Ovary (tissue), 7 donors: ENCODE measurements at regions not wholly inside any gene's neighbourhood (a gene's known extent, or its start where the extent isn't known, plus 50 kb on each side); places are given as distances from the start of the nearest gene placed in this dataset.

Experiments used
- DNase-seq, 5 donors: peaks; one replicate each; pipeline ENCODE4 v3.0.0-alpha.2; 2019 to 2020
- H3K27ac ChIP-seq, 2 donors: fragments of 200-600 bp; one replicate each; pipeline versions ENCODE4 v1.5.1 to v1.8.0; 2019 to 2022
- H3K27me3 ChIP-seq: fragments of 200-600 bp; one replicate; pipeline ENCODE4 v1.8.0; 2022
- H3K36me3 ChIP-seq: fragments of 200-600 bp; sonication (generic); one replicate; pipeline ENCODE4 v1.5.1; 2019
- H3K4me1 ChIP-seq: one replicate; pipeline ENCODE4 v1.8.1; 2013; ENCODE audit warnings: mild to moderate bottlenecking, moderate library complexity; ENCODE audit not compliant: insufficient read depth
- H3K4me3 ChIP-seq: fragments of 200-600 bp; sonication (generic); one replicate; pipeline ENCODE4 v1.5.1; 2017
- H3K9me3 ChIP-seq, 2 donors: fragments of 200-600 bp in 1 of 2; sonication (generic) in 1 of 2; one replicate each; pipeline versions ENCODE4 v1.5.1 to v1.8.1; 2013 to 2019; ENCODE audit warnings: mild to moderate bottlenecking in 1 of 2, moderate library complexity in 1 of 2
- CTCF ChIP-seq, 3 donors: fragments of 450-650 bp in 2 of 3; fragments of 200-600 bp in 1 of 3; IDR thresholded peaks; one replicate each; pipeline versions ENCODE4 v1.5.1 to v1.8.0; 2016 to 2022; ENCODE audit warnings: antibody characterized with exemption in 3 of 3, mild to moderate bottlenecking in 1 of 3
- EP300 ChIP-seq: sonication (generic); formaldehyde crosslinking; IDR thresholded peaks from one replicate; pipeline ENCODE4 v1.6.1; 2017; ENCODE audit warnings: antibody characterized with exemption
- POLR2A ChIP-seq: fragments of 450-650 bp; IDR thresholded peaks from one replicate; pipeline ENCODE4 v1.6.1; 2017; ENCODE audit warnings: antibody characterized with exemption, mild to moderate bottlenecking, moderate library complexity
- WGBS, 3 donors: extraction: QIAGEN DNeasy Blood & Tissue Kit in 1 of 3; methylation state at CpG; one replicate each; pipeline versions ENCODE4 v1.1.5 to v1.1.7; 2013 to 2017; 5-methylcytosine and 5-hydroxymethylcytosine counted together
- intact Hi-C, 4 donors: fragments of 100-400 bp; cut with DNase I; formaldehyde crosslinking; loops; one replicate each; pipeline versions ENCODE4 v1.11.0 to v1.15.1; 2022 to 2023
- donor health status: DM: no; HTN: no; CAD: no; lungs with moderate emphysema.
- donor health status: DM: no; HTN: no; CAD: no.
- donor health status: Bipolar disorder and iron deficiency.
- donor health status: DM: no; HTN: no; CAD: no.
- donor health status: DM: yes; HTN: yes; CAD: no.

DNA sequence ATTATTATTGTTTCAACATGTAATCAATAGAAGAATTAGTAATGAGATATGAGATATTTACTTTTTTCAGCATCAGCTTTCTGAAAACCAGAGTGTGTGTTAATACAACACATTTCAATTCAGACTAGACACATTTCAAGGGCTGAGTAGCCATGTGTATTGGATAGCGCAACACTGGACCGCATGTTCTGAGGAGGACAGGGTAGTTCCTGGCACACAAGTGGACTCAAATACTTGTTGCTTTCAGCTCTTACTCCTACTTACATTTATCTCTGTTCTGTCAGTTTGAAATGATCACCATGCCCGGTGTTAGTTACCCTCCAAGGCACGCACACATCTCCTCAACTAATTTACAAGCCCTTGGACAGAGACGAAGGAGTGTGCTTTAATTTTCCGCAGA, 126.6 kb downstream of the SLC24A2 start:
- Histone ChIP-seq H3K27ac (no peak overlapping the region), H3K9me3 (no peaks in the 10 kb centered on the region), H3K36me3 (no peaks in the 10 kb centered on the region), H3K4me3 (no peak overlapping the region), H3K27me3 (no peaks in the 10 kb centered on the region), H3K4me1 (no peaks in the 10 kb centered on the region)
- 30 to 37% (median 32%) methylated on average over 6 of the region's 6 CpGs for WGBS, 3 donors
- intact Hi-C loops: no loop called here
- no peak for DNase-seq
- TF ChIP-seq CTCF (IDR thresholded peaks at IDR 0.05): no peak

DNA sequence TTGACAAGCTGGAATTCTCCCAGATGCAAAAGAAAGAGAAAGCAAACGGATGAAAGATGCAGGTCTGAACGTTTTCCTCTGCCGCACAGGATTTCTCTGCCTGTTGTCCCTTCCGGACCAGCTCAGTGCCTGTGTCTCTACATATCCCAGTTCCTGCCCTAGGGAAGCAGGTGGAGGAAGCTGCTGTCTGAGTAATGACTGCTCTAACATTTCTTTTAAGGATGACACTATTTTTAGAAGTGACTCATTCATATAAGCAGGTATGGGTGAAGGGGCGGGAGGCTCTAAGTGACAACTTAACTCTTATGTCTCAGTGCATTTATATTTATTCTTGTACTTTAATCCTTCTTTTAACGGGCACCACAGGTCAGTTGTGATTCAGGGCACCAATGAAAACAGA, 128.8 kb downstream of the SLC24A2 start:
- Histone ChIP-seq H3K36me3 (no peaks in the 10 kb centered on the region), H3K27me3 (no peaks in the 10 kb centered on the region), H3K4me1 (no peaks in the 10 kb centered on the region), H3K4me3 (no peak overlapping the region), H3K9me3 (no peaks in the 10 kb centered on the region), H3K27ac (no peak overlapping the region)
- 50 to 75% (median 57%) methylated on average over 6 of the region's 6 CpGs for WGBS, 3 donors
- DNase-seq: no peak
- no peak for TF ChIP-seq POLR2A
- TF ChIP-seq EP300: no peak
- TF ChIP-seq CTCF (IDR thresholded peaks at IDR 0.05): no peak
- intact Hi-C loops: no loop called here

DNA sequence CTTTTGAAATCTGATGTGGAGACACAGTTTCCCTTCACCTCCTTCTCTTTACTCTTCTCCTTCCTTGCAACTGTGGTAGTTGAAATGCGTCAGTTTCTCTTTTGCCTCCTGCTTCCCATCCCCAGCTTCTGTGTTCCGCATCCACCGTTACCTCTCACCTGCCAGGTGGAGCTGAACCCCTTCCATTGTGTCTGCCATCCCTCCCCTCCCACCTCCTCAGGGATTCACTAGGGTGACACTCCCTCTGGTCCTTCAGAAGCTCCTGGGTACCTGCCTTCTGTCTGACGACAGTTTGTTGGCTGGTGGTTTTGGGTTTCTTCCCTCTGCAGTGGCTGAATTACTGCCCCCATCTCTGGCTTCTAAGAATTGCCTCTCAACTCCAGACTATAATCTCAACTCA, 132.1 kb downstream of the SLC24A2 start:
- WGBS, 3 donors: 65 to 78% (median 73%) methylated on average over 4 of the region's 4 CpGs
- intact Hi-C loops: loop anchor here in 1 of 4 donors (10.0 kb wide), 1 partner anchor 48 kb away; no protein-coding TSS in a partner anchor
- no peaks in the 10 kb centered on the region for H3K36me3 ChIP-seq
- H3K9me3 ChIP-seq: no peaks in the 10 kb centered on the region
- no peak overlapping the region for H3K27ac ChIP-seq
- H3K27me3 ChIP-seq: no peaks in the 10 kb centered on the region
- H3K4me1 ChIP-seq: no peaks in the 10 kb centered on the region
- no peak for DNase-seq
- no peak for TF ChIP-seq POLR2A
- TF ChIP-seq CTCF (IDR thresholded peaks at IDR 0.05): no peak
- no peak overlapping the region for H3K4me3 ChIP-seq

- H3K27me3 ChIP-seq: no peaks in the 10 kb centered on the region
- 88 to 91% (median 89%) methylated on average over 7 of the region's 7 CpGs for WGBS, 3 donors
- no peak overlapping the region for H3K27ac ChIP-seq
- H3K4me1 ChIP-seq: no peaks in the 10 kb centered on the region
- no peak overlapping the region for H3K4me3 ChIP-seq
- no peaks in the 10 kb centered on the region for H3K9me3 ChIP-seq
- intact Hi-C loops: loop anchor here in 1 of 4 donors (10.0 kb wide), 1 partner anchor 53 kb away; no protein-coding TSS in a partner anchor
- H3K36me3 ChIP-seq: no peaks in the 10 kb centered on the region
- no peak for DNase-seq
- no peak for TF ChIP-seq CTCF (IDR thresholded peaks at IDR 0.05)
- no peak for TF ChIP-seq EP300
- TF ChIP-seq POLR2A: no peak
These were observed 137.2 kb downstream of the SLC24A2 start for GRCh38 chr9:19651681-19652080.

DNA sequence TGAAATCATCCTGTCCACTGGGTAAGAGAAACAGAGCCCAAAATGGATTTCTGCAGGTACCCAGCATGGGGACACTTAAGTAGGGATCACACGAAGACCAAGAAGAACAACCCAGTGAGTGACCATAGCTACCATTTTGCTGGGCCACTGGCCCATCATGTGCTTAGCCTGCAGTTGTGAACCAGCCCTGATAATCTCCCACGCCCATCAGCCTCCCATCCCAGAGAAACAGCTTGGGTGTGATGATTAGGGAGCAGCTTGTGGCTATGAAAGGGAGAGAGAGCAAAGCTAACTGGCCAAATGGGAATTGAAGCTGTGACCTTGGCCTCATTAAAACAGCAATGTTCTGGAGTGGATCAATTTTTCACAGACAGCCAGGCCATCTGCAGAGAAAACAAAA, 138.5 kb downstream of the SLC24A2 start:
- Histone ChIP-seq H3K4me3 (no peak overlapping the region), H3K27me3 (no peaks in the 10 kb centered on the region), H3K9me3 (no peaks in the 10 kb centered on the region), H3K36me3 (no peaks in the 10 kb centered on the region), H3K4me1 (no peaks in the 10 kb centered on the region), H3K27ac (no peak overlapping the region)
- intact Hi-C loops: loop anchor here in 1 of 4 donors (10.0 kb wide), 1 partner anchor 54 kb away; no protein-coding TSS in a partner anchor
- TF ChIP-seq CTCF (IDR thresholded peaks at IDR 0.05) (no peak), POLR2A (no peak), EP300 (no peak)
- DNase-seq: no peak
- 65 to 75% (median 71%) methylated on average over 2 of the region's 2 CpGs for WGBS, 3 donors
